ENCODE measurements at regions not wholly inside any gene's neighbourhood (a gene's known extent, or its start where the extent isn't known, plus 50 kb on each side); places are given as distances from the start of the nearest gene placed in this dataset.

- Histone ChIP-seq H3K4me3 (ENCODE audit: low read length) (no peak overlapping the region), H3K27me3 (ENCODE audit: control insufficient read depth, insufficient read depth, low read length) (no peaks in the 10 kb centered on the region), H3K9me3 (ENCODE audit: control insufficient read depth, insufficient read depth, low read length) (no peaks in the 10 kb centered on the region), H3K27ac (ENCODE audit: low read length) (no peak overlapping the region), H3K4me1 (ENCODE audit: control insufficient read depth, insufficient read depth, low read length) (no peaks in the 10 kb centered on the region), H3K36me3 (ENCODE audit: control insufficient read depth, insufficient read depth, low read length) (no peaks in the 10 kb centered on the region)
- no peak for DNase-seq (ENCODE audit: low read depth, low spot score)
- no CpG with 5 or more reads among the region's 13 CpGs for WGBS (ENCODE audit: insufficient coverage, insufficient read length)
Observed at GRCh38 chr2:100627330-100628300, 64.8 kb downstream of the PDCL3 start.

- DNase-seq (ENCODE audit: low read depth, low spot score) = no peak
- no peaks in the 10 kb centered on the region for H3K36me3 ChIP-seq (ENCODE audit: control insufficient read depth, insufficient read depth, low read length)
- WGBS (ENCODE audit: insufficient coverage, insufficient read length) = no CpG with 5 or more reads among the region's 13 CpGs
- H3K4me1 ChIP-seq (ENCODE audit: control insufficient read depth, insufficient read depth, low read length) = no peaks in the 10 kb centered on the region
- no peaks in the 10 kb centered on the region for H3K9me3 ChIP-seq (ENCODE audit: control insufficient read depth, insufficient read depth, low read length)
- H3K27me3 ChIP-seq (ENCODE audit: control insufficient read depth, insufficient read depth, low read length) = no peaks in the 10 kb centered on the region
- no peak overlapping the region for H3K4me3 ChIP-seq (ENCODE audit: low read length)
- H3K27ac ChIP-seq (ENCODE audit: low read length) = no peak overlapping the region
Observed at GRCh38 chr2:100628506-100628905, 65.7 kb downstream of the PDCL3 start.

GRCh38 chr2:100629309-100629708 is 66.5 kb downstream of the PDCL3 start:
- no peaks in the 10 kb centered on the region for H3K9me3 ChIP-seq (ENCODE audit: control insufficient read depth, insufficient read depth, low read length)
- H3K27ac ChIP-seq (ENCODE audit: low read length) = no peak overlapping the region
- H3K36me3 ChIP-seq (ENCODE audit: control insufficient read depth, insufficient read depth, low read length) = no peaks in the 10 kb centered on the region
- H3K4me1 ChIP-seq (ENCODE audit: control insufficient read depth, insufficient read depth, low read length) = no peaks in the 10 kb centered on the region
- no CpG with 5 or more reads among the region's 5 CpGs for WGBS (ENCODE audit: insufficient coverage, insufficient read length)
- DNase-seq (ENCODE audit: low read depth, low spot score) = no peak
- H3K4me3 ChIP-seq (ENCODE audit: low read length) = no peak overlapping the region
- H3K27me3 ChIP-seq (ENCODE audit: control insufficient read depth, insufficient read depth, low read length) = no peaks in the 10 kb centered on the region

GRCh38 chr2:100630473-100630977 is 67.7 kb downstream of the PDCL3 start:
- H3K27me3 ChIP-seq (ENCODE audit: control insufficient read depth, insufficient read depth, low read length) = no peaks in the 10 kb centered on the region
- no peaks in the 10 kb centered on the region for H3K36me3 ChIP-seq (ENCODE audit: control insufficient read depth, insufficient read depth, low read length)
- H3K9me3 ChIP-seq (ENCODE audit: control insufficient read depth, insufficient read depth, low read length) = no peaks in the 10 kb centered on the region
- DNase-seq (ENCODE audit: low read depth, low spot score) = no peak
- no CpG with 5 or more reads among the region's 8 CpGs for WGBS (ENCODE audit: insufficient coverage, insufficient read length)
- no peak overlapping the region for H3K27ac ChIP-seq (ENCODE audit: low read length)
- H3K4me1 ChIP-seq (ENCODE audit: control insufficient read depth, insufficient read depth, low read length) = no peaks in the 10 kb centered on the region
- H3K4me3 ChIP-seq (ENCODE audit: low read length) = no peak overlapping the region

GRCh38 chr2:100632037-100632436 is 69.2 kb downstream of the PDCL3 start:
- no peaks in the 10 kb centered on the region for H3K9me3 ChIP-seq (ENCODE audit: control insufficient read depth, insufficient read depth, low read length)
- no peaks in the 10 kb centered on the region for H3K4me1 ChIP-seq (ENCODE audit: control insufficient read depth, insufficient read depth, low read length)
- no peak overlapping the region for H3K4me3 ChIP-seq (ENCODE audit: low read length)
- WGBS (ENCODE audit: insufficient coverage, insufficient read length) = no CpG with 5 or more reads among the region's 7 CpGs
- no peaks in the 10 kb centered on the region for H3K27me3 ChIP-seq (ENCODE audit: control insufficient read depth, insufficient read depth, low read length)
- H3K27ac ChIP-seq (ENCODE audit: low read length) = no peak overlapping the region
- no peaks in the 10 kb centered on the region for H3K36me3 ChIP-seq (ENCODE audit: control insufficient read depth, insufficient read depth, low read length)
- DNase-seq (ENCODE audit: low read depth, low spot score) = no peak

GRCh38 chr2:100632759-100633158 is 70.0 kb downstream of the PDCL3 start:
- H3K9me3 ChIP-seq (ENCODE audit: control insufficient read depth, insufficient read depth, low read length) = no peaks in the 10 kb centered on the region
- no peak overlapping the region for H3K4me3 ChIP-seq (ENCODE audit: low read length)
- no peaks in the 10 kb centered on the region for H3K36me3 ChIP-seq (ENCODE audit: control insufficient read depth, insufficient read depth, low read length)
- H3K4me1 ChIP-seq (ENCODE audit: control insufficient read depth, insufficient read depth, low read length) = no peaks in the 10 kb centered on the region
- no CpG with 5 or more reads among the region's 4 CpGs for WGBS (ENCODE audit: insufficient coverage, insufficient read length)
- no peaks in the 10 kb centered on the region for H3K27me3 ChIP-seq (ENCODE audit: control insufficient read depth, insufficient read depth, low read length)
- no peak for DNase-seq (ENCODE audit: low read depth, low spot score)
- H3K27ac ChIP-seq (ENCODE audit: low read length) = no peak overlapping the region

GRCh38 chr2:100639588-100640390 is 77.0 kb downstream of the PDCL3 start:
- Histone ChIP-seq H3K4me3 (ENCODE audit: low read length) (no peak overlapping the region), H3K27ac (ENCODE audit: low read length) (no peak overlapping the region), H3K27me3 (ENCODE audit: control insufficient read depth, insufficient read depth, low read length) (no peaks in the 10 kb centered on the region), H3K9me3 (ENCODE audit: control insufficient read depth, insufficient read depth, low read length) (no peaks in the 10 kb centered on the region), H3K36me3 (ENCODE audit: control insufficient read depth, insufficient read depth, low read length) (no peaks in the 10 kb centered on the region), H3K4me1 (ENCODE audit: control insufficient read depth, insufficient read depth, low read length) (peaks cover 4% of the 10 kb centered on the region; the same call in 1 of the 2 replicates)
- WGBS (ENCODE audit: insufficient coverage, insufficient read length) = no CpG with 5 or more reads among the region's 14 CpGs
- peak; percentile 13 for DNase-seq (ENCODE audit: low read depth, low spot score)

GRCh38 chr2:100640431-100641124 is 77.8 kb downstream of the PDCL3 start:
- H3K27ac ChIP-seq (ENCODE audit: low read length) = no peak overlapping the region
- no peak overlapping the region for H3K4me3 ChIP-seq (ENCODE audit: low read length)
- DNase-seq (ENCODE audit: low read depth, low spot score) = no peak
- no CpG with 5 or more reads among the region's 21 CpGs for WGBS (ENCODE audit: insufficient coverage, insufficient read length)
- H3K9me3 ChIP-seq (ENCODE audit: control insufficient read depth, insufficient read depth, low read length) = no peaks in the 10 kb centered on the region
- H3K27me3 ChIP-seq (ENCODE audit: control insufficient read depth, insufficient read depth, low read length) = no peaks in the 10 kb centered on the region
- peaks cover 4% of the 10 kb centered on the region; the same call in 1 of the 2 replicates for H3K4me1 ChIP-seq (ENCODE audit: control insufficient read depth, insufficient read depth, low read length)
- H3K36me3 ChIP-seq (ENCODE audit: control insufficient read depth, insufficient read depth, low read length) = no peaks in the 10 kb centered on the region

- no CpG with 5 or more reads among the region's 11 CpGs for WGBS (ENCODE audit: insufficient coverage, insufficient read length)
- no peaks in the 10 kb centered on the region for H3K9me3 ChIP-seq (ENCODE audit: control insufficient read depth, insufficient read depth, low read length)
- peaks cover 4% of the 10 kb centered on the region; the same call in 1 of the 2 replicates for H3K4me1 ChIP-seq (ENCODE audit: control insufficient read depth, insufficient read depth, low read length)
- H3K36me3 ChIP-seq (ENCODE audit: control insufficient read depth, insufficient read depth, low read length) = no peaks in the 10 kb centered on the region
- no peak for DNase-seq (ENCODE audit: low read depth, low spot score)
- H3K27me3 ChIP-seq (ENCODE audit: control insufficient read depth, insufficient read depth, low read length) = no peaks in the 10 kb centered on the region
- H3K4me3 ChIP-seq (ENCODE audit: low read length) = no peak overlapping the region
- no peak overlapping the region for H3K27ac ChIP-seq (ENCODE audit: low read length)
Observed at GRCh38 chr2:100641125-100641435, 78.3 kb downstream of the PDCL3 start.

- Histone ChIP-seq H3K9me3 (ENCODE audit: control insufficient read depth, insufficient read depth, low read length) (no peaks in the 10 kb centered on the region), H3K4me1 (ENCODE audit: control insufficient read depth, insufficient read depth, low read length) (peaks cover 4% of the 10 kb centered on the region; the same call in 1 of the 2 replicates), H3K27ac (ENCODE audit: low read length) (no peak overlapping the region), H3K27me3 (ENCODE audit: control insufficient read depth, insufficient read depth, low read length) (no peaks in the 10 kb centered on the region), H3K36me3 (ENCODE audit: control insufficient read depth, insufficient read depth, low read length) (no peaks in the 10 kb centered on the region), H3K4me3 (ENCODE audit: low read length) (no peak overlapping the region)
- DNase-seq (ENCODE audit: low read depth, low spot score) = no peak
- no CpG with 5 or more reads among the region's 8 CpGs for WGBS (ENCODE audit: insufficient coverage, insufficient read length)
Observed at GRCh38 chr2:100642425-100642824, 79.6 kb downstream of the PDCL3 start.

All from iPS DF 6.9 (cell line).